ENCODE measurements at regions not wholly inside any gene's neighbourhood (a gene's known extent, or its start where the extent isn't known, plus 50 kb on each side); places are given as distances from the start of the nearest gene placed in this dataset.

DNA sequence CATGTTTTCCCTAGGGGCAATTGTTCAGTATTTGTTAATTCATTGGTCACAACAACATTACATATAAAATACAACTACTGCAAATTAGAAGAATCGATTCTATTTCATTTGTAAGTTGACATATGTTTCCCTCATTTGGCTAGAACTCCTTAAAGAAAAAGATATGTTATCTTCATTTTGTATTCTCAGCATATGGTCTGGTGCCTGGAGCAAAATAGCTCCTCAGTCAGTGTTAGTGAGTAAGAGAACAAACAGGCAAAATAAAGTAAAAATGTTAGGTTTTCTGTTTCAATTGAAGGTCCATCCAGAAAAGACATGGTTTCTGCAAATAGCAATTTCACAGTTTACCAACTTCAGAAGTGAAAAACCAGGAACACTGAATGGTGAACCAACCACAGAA is 1343.1 kb downstream of the ROBO1 start:
- TF ChIP-seq, protein P1, sequence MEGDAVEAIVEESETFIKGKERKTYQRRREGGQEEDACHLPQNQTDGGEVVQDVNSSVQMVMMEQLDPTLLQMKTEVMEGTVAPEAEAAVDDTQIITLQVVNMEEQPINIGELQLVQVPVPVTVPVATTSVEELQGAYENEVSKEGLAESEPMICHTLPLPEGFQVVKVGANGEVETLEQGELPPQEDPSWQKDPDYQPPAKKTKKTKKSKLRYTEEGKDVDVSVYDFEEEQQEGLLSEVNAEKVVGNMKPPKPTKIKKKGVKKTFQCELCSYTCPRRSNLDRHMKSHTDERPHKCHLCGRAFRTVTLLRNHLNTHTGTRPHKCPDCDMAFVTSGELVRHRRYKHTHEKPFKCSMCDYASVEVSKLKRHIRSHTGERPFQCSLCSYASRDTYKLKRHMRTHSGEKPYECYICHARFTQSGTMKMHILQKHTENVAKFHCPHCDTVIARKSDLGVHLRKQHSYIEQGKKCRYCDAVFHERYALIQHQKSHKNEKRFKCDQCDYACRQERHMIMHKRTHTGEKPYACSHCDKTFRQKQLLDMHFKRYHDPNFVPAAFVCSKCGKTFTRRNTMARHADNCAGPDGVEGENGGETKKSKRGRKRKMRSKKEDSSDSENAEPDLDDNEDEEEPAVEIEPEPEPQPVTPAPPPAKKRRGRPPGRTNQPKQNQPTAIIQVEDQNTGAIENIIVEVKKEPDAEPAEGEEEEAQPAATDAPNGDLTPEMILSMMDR (IDR thresholded peaks at IDR 0.05; ENCODE audit: partially characterized antibody, unreplicated experiment): no peak
- no peaks in the 10 kb centered on the region for H3K9me3 Mint-ChIP-seq (ENCODE audit: unreplicated experiment)
- no peak overlapping the region for H3K27ac Mint-ChIP-seq (ENCODE audit: unreplicated experiment)
- H3K27me3 Mint-ChIP-seq (ENCODE audit: unreplicated experiment): no peaks in the 10 kb centered on the region
- H3K36me3 Mint-ChIP-seq (ENCODE audit: unreplicated experiment): no peaks in the 10 kb centered on the region
- no peak overlapping the region for H3K4me3 Mint-ChIP-seq (ENCODE audit: unreplicated experiment)
- H3K4me1 Mint-ChIP-seq (ENCODE audit: low read depth, unreplicated experiment): no peaks in the 10 kb centered on the region
- no peak for DNase-seq

DNA sequence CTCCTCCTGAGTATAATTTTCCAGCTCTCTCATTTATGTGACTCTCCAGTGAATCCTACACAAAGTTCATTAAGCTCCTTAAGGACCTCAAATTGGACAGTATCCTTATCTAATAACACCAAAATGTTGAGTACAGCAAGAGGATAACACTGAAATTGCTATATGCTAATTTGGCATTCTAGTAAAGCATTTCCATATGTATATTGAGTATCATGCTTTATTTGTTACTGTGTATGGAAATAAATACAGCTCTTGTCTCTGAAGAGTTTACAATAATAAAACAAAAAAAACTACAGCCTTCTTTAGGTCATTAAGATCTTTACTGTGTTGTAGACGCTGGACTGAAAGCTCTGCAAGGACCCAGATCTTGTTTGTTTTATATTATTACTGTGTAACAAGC is 1341.3 kb downstream of the ROBO1 start:
- Mint-ChIP-seq H3K27me3 (ENCODE audit: unreplicated experiment) (no peaks in the 10 kb centered on the region), H3K27ac (ENCODE audit: unreplicated experiment) (no peak overlapping the region), H3K36me3 (ENCODE audit: unreplicated experiment) (no peaks in the 10 kb centered on the region), H3K9me3 (ENCODE audit: unreplicated experiment) (no peaks in the 10 kb centered on the region), H3K4me3 (ENCODE audit: unreplicated experiment) (no peak overlapping the region), H3K4me1 (ENCODE audit: low read depth, unreplicated experiment) (no peaks in the 10 kb centered on the region)
- TF ChIP-seq, protein P1 (IDR thresholded peaks at IDR 0.05; ENCODE audit: partially characterized antibody, unreplicated experiment): no peak
- DNase-seq: no peak

DNA sequence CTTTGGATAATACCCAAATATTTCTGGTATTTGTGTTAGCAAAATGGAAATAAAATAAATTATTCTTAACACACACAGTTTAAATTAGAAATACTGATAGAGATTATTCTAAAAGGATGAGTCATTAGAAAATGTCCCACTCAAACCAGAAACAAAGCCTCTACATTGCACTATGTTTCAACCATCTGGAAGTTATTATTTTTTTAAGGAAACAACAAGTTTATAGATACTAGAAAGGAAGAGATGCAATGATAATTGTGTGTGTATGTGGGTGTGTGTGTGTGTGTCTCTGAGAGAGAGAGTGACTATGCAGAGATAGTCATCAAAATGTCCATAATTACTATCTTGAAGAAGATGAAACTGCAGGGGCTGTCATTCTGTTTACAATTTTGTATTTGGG is 1340.5 kb downstream of the ROBO1 start:
- no peaks in the 10 kb centered on the region for H3K27me3 Mint-ChIP-seq (ENCODE audit: unreplicated experiment)
- H3K27ac Mint-ChIP-seq (ENCODE audit: unreplicated experiment): no peak overlapping the region
- no peaks in the 10 kb centered on the region for H3K9me3 Mint-ChIP-seq (ENCODE audit: unreplicated experiment)
- H3K4me3 Mint-ChIP-seq (ENCODE audit: unreplicated experiment): no peak overlapping the region
- TF ChIP-seq, protein P1 (IDR thresholded peaks at IDR 0.05; ENCODE audit: partially characterized antibody, unreplicated experiment): no peak
- DNase-seq: no peak
- H3K4me1 Mint-ChIP-seq (ENCODE audit: low read depth, unreplicated experiment): no peaks in the 10 kb centered on the region
- H3K36me3 Mint-ChIP-seq (ENCODE audit: unreplicated experiment): no peaks in the 10 kb centered on the region

DNA sequence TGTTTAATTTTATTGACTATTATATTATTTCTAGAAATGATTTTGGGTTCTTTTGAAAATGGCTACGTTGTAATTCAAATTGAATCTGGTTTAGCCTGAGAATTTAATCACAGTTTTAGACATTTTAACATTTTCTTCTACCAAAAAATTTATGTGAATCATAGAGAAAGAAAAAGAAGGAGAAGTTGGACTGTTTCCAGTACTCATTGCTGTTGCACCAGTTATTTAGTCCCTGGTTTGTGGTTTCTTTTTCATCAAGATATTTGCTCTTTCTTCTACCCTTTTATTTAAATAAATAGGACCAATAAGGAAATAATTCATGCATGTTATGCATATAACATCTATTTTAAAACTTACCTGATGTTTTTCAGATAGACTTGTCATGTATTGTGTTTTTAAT is 1337.1 kb downstream of the ROBO1 start:
- TF ChIP-seq, protein P1 (IDR thresholded peaks at IDR 0.05; ENCODE audit: partially characterized antibody, unreplicated experiment): no peak
- Mint-ChIP-seq H3K4me3 (ENCODE audit: unreplicated experiment) (no peak overlapping the region), H3K9me3 (ENCODE audit: unreplicated experiment) (no peaks in the 10 kb centered on the region), H3K36me3 (ENCODE audit: unreplicated experiment) (no peaks in the 10 kb centered on the region), H3K27me3 (ENCODE audit: unreplicated experiment) (no peaks in the 10 kb centered on the region), H3K27ac (ENCODE audit: unreplicated experiment) (no peak overlapping the region), H3K4me1 (ENCODE audit: low read depth, unreplicated experiment) (no peaks in the 10 kb centered on the region)
- DNase-seq: no peak

DNA sequence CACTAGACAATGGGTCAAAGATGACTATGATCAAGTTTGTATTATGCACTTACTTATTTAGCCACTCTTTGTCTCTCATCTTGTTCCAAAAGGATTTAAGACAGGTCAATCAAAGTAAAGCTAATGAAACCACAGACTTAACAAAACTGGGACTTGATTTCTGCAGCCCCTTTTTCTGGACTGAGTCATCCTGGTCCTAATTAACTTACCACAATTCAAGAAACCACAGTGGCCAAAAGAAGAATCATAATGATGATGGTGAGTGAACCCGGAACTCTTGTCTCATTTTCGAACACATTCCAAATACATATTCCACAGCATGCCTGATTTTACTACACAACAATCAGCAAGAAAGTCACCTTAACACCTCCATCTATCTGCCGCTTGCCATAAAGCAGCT is 1333.0 kb downstream of the ROBO1 start:
- Mint-ChIP-seq H3K36me3 (ENCODE audit: unreplicated experiment) (no peaks in the 10 kb centered on the region), H3K9me3 (ENCODE audit: unreplicated experiment) (no peaks in the 10 kb centered on the region), H3K4me1 (ENCODE audit: low read depth, unreplicated experiment) (no peaks in the 10 kb centered on the region), H3K4me3 (ENCODE audit: unreplicated experiment) (no peak overlapping the region), H3K27ac (ENCODE audit: unreplicated experiment) (no peak overlapping the region), H3K27me3 (ENCODE audit: unreplicated experiment) (peaks cover 2% of the 10 kb centered on the region)
- DNase-seq: no peak
- TF ChIP-seq, protein P1 (IDR thresholded peaks at IDR 0.05; ENCODE audit: partially characterized antibody, unreplicated experiment): no peak
